SU-DHL-6 (cell line): ENCODE measurements at regions not wholly inside any gene's neighbourhood (a gene's known extent, or its start where the extent isn't known, plus 50 kb on each side); places are given as distances from the start of the nearest gene placed in this dataset.

Source experiments
- EZH2phosphoT487 ChIP-seq: fragments of 200-600 bp; sonication (generic), shearing (Covaris generic); conservative IDR thresholded peaks from 2 replicates; pipeline ENCODE4 v1.6.1; 2018; ENCODE audit warnings: mild to moderate bottlenecking, antibody characterized with exemption, low read length, moderate library complexity, mixed read lengths
- TF ChIP-seq, protein P1 (sequence below): fragments of 200-600 bp; sonication (generic); IDR thresholded peaks from one replicate; pipeline ENCODE4 v1.5.1; 2017; ENCODE audit warnings: antibody characterized with exemption, mild to moderate bottlenecking, low read length, moderate library complexity; ENCODE audit not compliant: insufficient read depth, poor library complexity, severe bottlenecking

DNA sequence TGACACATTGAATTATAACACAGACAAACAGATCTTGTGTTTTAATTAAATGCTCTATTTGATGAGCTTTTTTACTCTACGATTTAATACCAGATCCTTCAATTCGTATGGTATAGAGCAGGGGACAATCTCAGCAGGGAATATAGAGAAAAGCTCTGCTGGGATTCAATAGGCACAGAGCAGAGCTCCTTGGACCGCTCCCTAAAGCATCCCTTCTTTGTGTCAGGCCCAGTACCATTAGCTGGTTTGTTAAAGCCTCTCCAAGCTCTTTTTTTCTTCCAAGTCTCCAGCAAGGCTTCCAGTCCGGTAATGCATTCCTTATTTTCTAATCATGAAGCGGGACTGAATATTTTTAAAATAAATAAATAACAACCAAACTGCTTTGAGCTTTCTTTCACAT lies 466.0 kb downstream of the NR4A2 start:
- TF ChIP-seq, protein P1, sequence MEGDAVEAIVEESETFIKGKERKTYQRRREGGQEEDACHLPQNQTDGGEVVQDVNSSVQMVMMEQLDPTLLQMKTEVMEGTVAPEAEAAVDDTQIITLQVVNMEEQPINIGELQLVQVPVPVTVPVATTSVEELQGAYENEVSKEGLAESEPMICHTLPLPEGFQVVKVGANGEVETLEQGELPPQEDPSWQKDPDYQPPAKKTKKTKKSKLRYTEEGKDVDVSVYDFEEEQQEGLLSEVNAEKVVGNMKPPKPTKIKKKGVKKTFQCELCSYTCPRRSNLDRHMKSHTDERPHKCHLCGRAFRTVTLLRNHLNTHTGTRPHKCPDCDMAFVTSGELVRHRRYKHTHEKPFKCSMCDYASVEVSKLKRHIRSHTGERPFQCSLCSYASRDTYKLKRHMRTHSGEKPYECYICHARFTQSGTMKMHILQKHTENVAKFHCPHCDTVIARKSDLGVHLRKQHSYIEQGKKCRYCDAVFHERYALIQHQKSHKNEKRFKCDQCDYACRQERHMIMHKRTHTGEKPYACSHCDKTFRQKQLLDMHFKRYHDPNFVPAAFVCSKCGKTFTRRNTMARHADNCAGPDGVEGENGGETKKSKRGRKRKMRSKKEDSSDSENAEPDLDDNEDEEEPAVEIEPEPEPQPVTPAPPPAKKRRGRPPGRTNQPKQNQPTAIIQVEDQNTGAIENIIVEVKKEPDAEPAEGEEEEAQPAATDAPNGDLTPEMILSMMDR: no peak
- no peak for TF ChIP-seq EZH2phosphoT487
